ENCODE measurements at regions not wholly inside any gene's neighbourhood (a gene's known extent, or its start where the extent isn't known, plus 50 kb on each side); places are given as distances from the start of the nearest gene placed in this dataset.
"Not testable (repeated sequence)": the region's sequence is repeated elsewhere in the genome, so short reads cannot be mapped to it uniquely, and the experiment has no call there.

- TF ChIP-seq MYC (IDR thresholded peaks at IDR 0.05; ENCODE audit: borderline replicate concordance, low read length); EP300 (IDR thresholded peaks at IDR 0.05); REST (IDR thresholded peaks at IDR 0.05); MAZ (IDR thresholded peaks at IDR 0.05; ENCODE audit: borderline replicate concordance, low read depth, low read length); USF2 (IDR thresholded peaks at IDR 0.05); POLR2A (IDR thresholded peaks at IDR 0.05; ENCODE audit: low read length); CTCF (IDR thresholded peaks at IDR 0.05): not testable (repeated sequence)
These were observed 1969.6 kb downstream of the FOXD4L5 start for GRCh38 chr9:63315387-63315786.

Data from A549 (cell line).